CD4-positive, alpha-beta T cell (primary cell): ENCODE measurements at regions not wholly inside any gene's neighbourhood (a gene's known extent, or its start where the extent isn't known, plus 50 kb on each side); places are given as distances from the start of the nearest gene placed in this dataset.
A peak's percentile ranks its signal among the peaks of the same experiment; 100 is the strongest.

Source experiments
- ATAC-seq: fragments of 200-7000 bp; cut with Tn5 transposase; one replicate; pipeline ENCODE4 v1.10.0; 2022; ENCODE audit warnings: mild to moderate bottlenecking; ENCODE audit not compliant: poor library complexity
- CTCF ChIA-PET: fragments of 350-600 bp; sonication (Branson Sonifier 250); formaldehyde crosslinking; loops from one replicate; lab custom pipeline; 2021; ENCODE audit warnings: antibody characterized with exemption, inconsistent platforms; lab: Charles Lee
- POLR2A ChIA-PET: fragments of 350-600 bp; sonication (Branson Sonifier 250); formaldehyde crosslinking; loops from one replicate; lab custom pipeline; 2021; ENCODE audit warnings: antibody characterized with exemption, inconsistent platforms; lab: Charles Lee
- DNase-seq, 14 experiments: peaks; one replicate each; pipeline ENCODE4 v3.0.0-alpha.2; 2013 to 2020; ENCODE audit warnings: mixed read lengths in 2 of 14
- H3K27ac ChIP-seq, 2 donors: one replicate each; pipeline versions ENCODE4 v1.5.1 to v1.7.0; 2013; ENCODE audit warnings: low read length in 2 of 2, low read depth in 1 of 2, mild to moderate bottlenecking in 1 of 2
- H3K27me3 ChIP-seq, 2 experiments: 1 replicate in 1 of 2; 2 replicates in 1 of 2; pipeline versions ENCODE4 v1.6.1 to v1.7.0; 2013; ENCODE audit warnings: low read length in 2 of 2, control low read depth in 1 of 2, mild to moderate bottlenecking in 1 of 2, moderate library complexity in 1 of 2; ENCODE audit not compliant: insufficient read depth in 2 of 2, control insufficient read depth in 1 of 2
- H3K36me3 ChIP-seq: one replicate; pipeline ENCODE4 v1.6.1; 2013; ENCODE audit warnings: low read length, control low read depth; ENCODE audit not compliant: insufficient read depth
- H3K4me1 ChIP-seq: one replicate; pipeline ENCODE4 v1.6.1; 2013; ENCODE audit warnings: low read length, control low read depth; ENCODE audit not compliant: insufficient read depth
- H3K4me3 ChIP-seq: one replicate; pipeline ENCODE4 v1.5.1; 2013; ENCODE audit warnings: mild to moderate bottlenecking, low read length, moderate library complexity
- H3K9me3 ChIP-seq, 2 experiments: 1 replicate in 1 of 2; 2 replicates in 1 of 2; pipeline versions ENCODE4 v1.6.1 to v1.7.0; 2013; ENCODE audit warnings: low read length in 2 of 2, mild to moderate bottlenecking in 2 of 2, control low read depth in 1 of 2, moderate library complexity in 1 of 2; ENCODE audit not compliant: control insufficient read depth in 1 of 2, insufficient read depth in 1 of 2
- H3K27ac Mint-ChIP-seq: one replicate; pipeline ENCODE4 v1.8.0; 2020; ENCODE audit warnings: mixed read lengths
- H3K27me3 Mint-ChIP-seq: one replicate; pipeline ENCODE4 v1.8.0; 2021; ENCODE audit warnings: mixed read lengths
- H3K36me3 Mint-ChIP-seq: one replicate; pipeline ENCODE4 v1.8.0; 2021; ENCODE audit warnings: low read depth, mixed read lengths
- H3K4me1 Mint-ChIP-seq: one replicate; pipeline ENCODE4 v1.8.0; 2021; ENCODE audit warnings: low read depth, mixed read lengths
- H3K4me3 Mint-ChIP-seq: one replicate; pipeline ENCODE4 v1.8.0; 2020; ENCODE audit warnings: mild to moderate bottlenecking, mixed read lengths
- H3K9me3 Mint-ChIP-seq: one replicate; pipeline ENCODE4 v1.8.0; 2020; ENCODE audit warnings: mixed read lengths
- intact Hi-C, 2 experiments: fragments of 100-400 bp; cut with DNase I in 1 of 2; cut with micrococcal nuclease in 1 of 2; formaldehyde crosslinking; loops; one replicate each; pipeline versions ENCODE4 v1.15.1 to v1.9.0; 2023 to 2025; cut with DNase I, micrococcal nuclease
- TF ChIP-seq, protein P1 (sequence below): fragments of 200-600 bp; IDR thresholded peaks from one replicate; pipeline ENCODE4 v1.8.0; 2022; ENCODE audit warnings: antibody characterized with exemption, mild to moderate bottlenecking

DNA sequence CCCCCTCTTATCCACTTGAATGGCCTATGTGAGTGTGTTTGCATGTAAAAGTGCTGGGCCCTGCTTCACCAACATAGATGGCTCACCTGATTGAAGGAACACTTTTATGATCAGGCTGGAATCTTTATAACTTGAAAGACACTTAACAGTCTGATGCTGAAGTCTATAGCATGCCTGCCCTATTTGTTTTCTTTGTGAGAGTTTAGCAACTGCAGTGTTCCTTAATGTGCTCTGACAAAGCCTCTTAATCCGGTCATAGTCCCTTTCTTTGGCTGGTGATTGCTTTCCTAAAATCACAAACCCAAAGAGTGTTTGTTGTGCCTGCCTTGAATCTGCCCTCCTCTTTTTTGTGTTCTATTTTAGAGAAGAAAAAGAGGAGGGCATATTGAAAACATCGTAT is 1382.8 kb upstream of the CELF4 start:
- Histone ChIP-seq H3K4me1 (no peaks in the 10 kb centered on the region), H3K27ac (no peak overlapping the region), H3K9me3 (peaks cover 0 to 6% of the 10 kb centered on the region in 2 experiments), H3K27me3 (no peaks in the 10 kb centered on the region), H3K36me3 (no peaks in the 10 kb centered on the region), H3K4me3 (no peak overlapping the region)
- no peak overlapping the region for H3K4me3 Mint-ChIP-seq
- H3K36me3 Mint-ChIP-seq, result no peaks in the 10 kb centered on the region
- intact Hi-C loops, result no loop called here
- ChIA-PET POLR2A (no interaction called here), CTCF (no interaction called here)
- H3K27ac Mint-ChIP-seq, result no peak overlapping the region
- ATAC-seq (no peak), DNase-seq (no peak)
- H3K4me1 Mint-ChIP-seq, result peaks cover under 1% of the 10 kb centered on the region
- no peaks in the 10 kb centered on the region for H3K9me3 Mint-ChIP-seq
- TF ChIP-seq, protein P1, sequence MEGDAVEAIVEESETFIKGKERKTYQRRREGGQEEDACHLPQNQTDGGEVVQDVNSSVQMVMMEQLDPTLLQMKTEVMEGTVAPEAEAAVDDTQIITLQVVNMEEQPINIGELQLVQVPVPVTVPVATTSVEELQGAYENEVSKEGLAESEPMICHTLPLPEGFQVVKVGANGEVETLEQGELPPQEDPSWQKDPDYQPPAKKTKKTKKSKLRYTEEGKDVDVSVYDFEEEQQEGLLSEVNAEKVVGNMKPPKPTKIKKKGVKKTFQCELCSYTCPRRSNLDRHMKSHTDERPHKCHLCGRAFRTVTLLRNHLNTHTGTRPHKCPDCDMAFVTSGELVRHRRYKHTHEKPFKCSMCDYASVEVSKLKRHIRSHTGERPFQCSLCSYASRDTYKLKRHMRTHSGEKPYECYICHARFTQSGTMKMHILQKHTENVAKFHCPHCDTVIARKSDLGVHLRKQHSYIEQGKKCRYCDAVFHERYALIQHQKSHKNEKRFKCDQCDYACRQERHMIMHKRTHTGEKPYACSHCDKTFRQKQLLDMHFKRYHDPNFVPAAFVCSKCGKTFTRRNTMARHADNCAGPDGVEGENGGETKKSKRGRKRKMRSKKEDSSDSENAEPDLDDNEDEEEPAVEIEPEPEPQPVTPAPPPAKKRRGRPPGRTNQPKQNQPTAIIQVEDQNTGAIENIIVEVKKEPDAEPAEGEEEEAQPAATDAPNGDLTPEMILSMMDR, result no peak
- no peaks in the 10 kb centered on the region for H3K27me3 Mint-ChIP-seq

DNA sequence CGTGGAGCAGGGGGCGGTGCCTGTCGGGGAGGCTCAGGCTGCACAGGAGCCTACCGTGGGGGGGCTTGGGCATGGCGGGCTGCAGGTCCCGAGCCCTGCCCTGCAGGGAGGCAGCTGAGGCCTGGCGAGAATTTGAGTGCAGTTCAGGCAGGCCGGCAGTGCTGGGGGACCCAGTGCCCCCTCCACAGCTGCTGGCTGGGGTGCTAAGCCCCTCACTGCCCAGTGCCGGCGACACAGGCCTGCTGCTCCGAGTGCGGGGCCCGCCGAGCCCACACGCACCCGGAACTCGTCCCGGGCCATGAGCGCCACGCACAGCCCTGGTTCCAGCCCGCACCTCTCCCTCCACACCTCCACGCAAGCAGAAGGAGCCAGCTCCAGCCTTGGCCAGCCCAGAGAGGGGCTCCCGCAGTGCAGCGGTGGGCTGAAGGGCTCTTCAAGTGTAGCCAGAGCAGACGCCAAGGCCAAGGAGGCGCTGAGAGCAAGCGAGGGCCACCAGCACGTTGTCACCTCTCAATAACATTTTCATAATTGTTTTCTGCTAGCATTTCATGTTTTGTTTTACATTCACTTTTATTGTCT is 1378.9 kb upstream of the CELF4 start:
- TF ChIP-seq, protein P1, result no peak
- no peak for DNase-seq

DNA sequence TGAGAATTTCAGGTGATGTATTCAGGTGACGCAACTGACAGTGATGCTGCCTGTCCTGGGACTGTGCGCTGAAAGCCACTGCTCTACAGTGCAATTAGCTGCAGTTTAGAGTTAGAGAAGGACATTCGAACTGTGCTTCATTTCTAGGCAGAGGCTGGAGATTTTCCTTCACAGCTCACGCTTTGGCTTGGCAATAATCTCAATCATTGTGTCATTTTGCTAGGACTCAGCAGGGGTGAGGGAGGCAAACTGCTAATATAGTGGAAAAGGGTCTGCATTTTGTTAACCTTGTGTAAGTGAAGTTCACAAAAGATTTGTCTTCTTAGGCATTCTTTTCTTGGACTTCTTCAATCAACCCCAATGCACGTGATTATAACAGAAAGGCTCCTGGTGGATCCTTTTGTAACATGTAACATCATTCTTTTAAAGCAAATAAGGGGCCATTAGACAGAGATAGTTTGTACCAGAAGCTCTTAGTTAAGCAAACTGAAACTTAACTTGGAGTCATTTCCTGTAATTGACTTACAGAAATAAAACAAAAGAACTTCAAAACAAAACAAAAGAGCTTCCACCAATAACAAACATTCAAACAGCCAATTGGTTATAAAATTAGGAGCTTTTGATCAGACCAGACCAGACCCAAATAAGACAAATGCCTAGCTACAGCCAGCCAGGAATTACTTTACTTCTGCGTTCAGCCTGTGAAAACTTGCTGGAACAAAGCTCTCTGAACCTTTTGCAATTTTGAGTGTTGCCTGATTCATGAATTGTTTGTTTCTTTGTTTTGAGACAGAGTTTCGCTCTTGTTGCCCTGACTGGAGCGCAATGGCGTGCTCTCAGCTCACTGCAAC is 1376.3 kb upstream of the CELF4 start:
- peaks cover 7% of the 10 kb centered on the region for H3K36me3 Mint-ChIP-seq
- peak overlapping the region; percentile 23 to 84 for H3K27ac ChIP-seq
- H3K4me1 Mint-ChIP-seq, result peaks cover 33% of the 10 kb centered on the region
- peaks cover 0 to 9% of the 10 kb centered on the region in 2 experiments for H3K9me3 ChIP-seq
- peaks cover 15% of the 10 kb centered on the region for H3K4me1 ChIP-seq
- DNase-seq, result no peak
- TF ChIP-seq, protein P1, result no peak
- H3K27ac Mint-ChIP-seq, result peak overlapping the region; percentile 86
- no peaks in the 10 kb centered on the region for H3K27me3 Mint-ChIP-seq
- no peaks in the 10 kb centered on the region for H3K27me3 ChIP-seq
- H3K4me3 ChIP-seq, result peak overlapping the region; percentile 51
- peaks cover 2% of the 10 kb centered on the region for H3K9me3 Mint-ChIP-seq
- H3K4me3 Mint-ChIP-seq, result peak overlapping the region; percentile 89
- no peaks in the 10 kb centered on the region for H3K36me3 ChIP-seq
- intact Hi-C loops, result no loop called here
- ChIA-PET POLR2A (no interaction called here), CTCF (no interaction called here)
- ATAC-seq, result no peak

More for the DNA sequence above, 1378.9 kb upstream of the CELF4 start:
- H3K36me3 Mint-ChIP-seq, result peaks cover 7% of the 10 kb centered on the region
- peaks cover 2% of the 10 kb centered on the region for H3K9me3 Mint-ChIP-seq
- Histone ChIP-seq H3K27ac (no peak overlapping the region), H3K9me3 (peaks cover 0 to 9% of the 10 kb centered on the region in 2 experiments), H3K27me3 (no peaks in the 10 kb centered on the region), H3K4me1 (peaks cover 15% of the 10 kb centered on the region), H3K36me3 (no peaks in the 10 kb centered on the region), H3K4me3 (no peak overlapping the region)
- ATAC-seq, result no peak
- ChIA-PET CTCF (no interaction called here), POLR2A (no interaction called here)
- intact Hi-C loops, result no loop called here
- no peaks in the 10 kb centered on the region for H3K27me3 Mint-ChIP-seq
- H3K27ac Mint-ChIP-seq, result no peak overlapping the region
- no peak overlapping the region for H3K4me3 Mint-ChIP-seq
- peaks cover 25% of the 10 kb centered on the region for H3K4me1 Mint-ChIP-seq
